ENCODE measurements at regions not wholly inside any gene's neighbourhood (a gene's known extent, or its start where the extent isn't known, plus 50 kb on each side); places are given as distances from the start of the nearest gene placed in this dataset.
"Not testable (repeated sequence)": the region's sequence is repeated elsewhere in the genome, so short reads cannot be mapped to it uniquely, and the experiment has no call there.

DNA sequence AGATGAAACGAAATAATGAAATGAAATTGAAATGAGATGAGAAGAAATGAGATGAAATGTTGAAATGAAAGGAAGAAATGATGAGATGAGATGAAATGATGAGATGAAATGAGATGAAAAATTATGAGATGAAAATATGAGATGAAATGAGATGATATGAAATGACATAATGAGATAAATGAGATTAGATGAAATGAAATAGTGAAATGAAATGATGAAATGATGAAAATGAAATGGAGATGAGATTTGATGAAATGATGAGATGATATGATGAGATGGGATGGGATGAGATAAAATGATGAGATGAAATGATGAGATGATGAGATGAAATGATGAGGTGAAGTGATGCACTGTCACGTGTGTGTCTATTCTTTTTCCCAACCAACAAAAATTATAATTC is 224.5 kb downstream of the GOLGA6L6 start:
- TF ChIP-seq CTCF (IDR thresholded peaks at IDR 0.05; ENCODE audit: insufficient read depth, low read depth, low read length); EZH2 (IDR thresholded peaks at IDR 0.05; ENCODE audit: insufficient read depth, low read length): not testable (repeated sequence)
